NT2/D1 (cell line): ENCODE measurements at regions not wholly inside any gene's neighbourhood (a gene's known extent, or its start where the extent isn't known, plus 50 kb on each side); places are given as distances from the start of the nearest gene placed in this dataset.

Experiments
- SUZ12 ChIP-seq: IDR thresholded peaks from 2 replicates; pipeline ENCODE4 v1.6.1; 2011; ENCODE audit not compliant: insufficient read length, insufficient read depth; ENCODE audit errors: extremely low read depth
- YY1 ChIP-seq: IDR thresholded peaks from 2 replicates; pipeline ENCODE4 v1.6.1; 2011; ENCODE audit not compliant: insufficient read length, insufficient read depth
- ZNF274 ChIP-seq: IDR thresholded peaks from 2 replicates; pipeline ENCODE4 v1.6.1; 2011; ENCODE audit warnings: mild to moderate bottlenecking, low read depth, low read length

DNA sequence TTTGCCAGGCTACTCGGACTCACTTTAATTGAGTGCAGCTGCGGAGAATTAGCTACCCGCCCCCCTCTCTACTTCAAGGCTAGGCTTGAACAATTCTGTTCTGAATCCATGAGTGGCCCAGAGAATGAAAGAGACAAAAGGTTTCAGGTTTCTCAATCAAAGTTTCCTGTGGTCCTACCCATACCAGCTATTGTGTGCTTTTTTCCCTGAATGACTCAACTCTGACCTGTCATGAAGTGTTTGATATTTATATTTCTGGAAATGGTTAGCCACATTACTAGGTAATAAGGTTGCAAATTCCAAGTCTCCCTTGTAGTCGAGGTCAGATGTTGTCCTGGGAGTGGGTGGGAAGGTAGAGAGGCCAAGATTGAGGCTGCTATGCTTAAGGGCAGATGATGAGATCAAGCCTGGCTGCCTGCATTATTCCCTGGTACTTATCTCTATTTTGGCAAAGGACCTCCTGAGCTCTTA, 392.7 kb upstream of the TBL1XR1 start:
- TF ChIP-seq YY1 (no peak), ZNF274 (no peak), SUZ12 (no peak)
